K562 (cell line): ENCODE measurements at regions not wholly inside any gene's neighbourhood (a gene's known extent, or its start where the extent isn't known, plus 50 kb on each side); places are given as distances from the start of the nearest gene placed in this dataset.

Experiments used
- ATAC-seq: fragments of 200-7000 bp; cut with Tn5 transposase; 3 replicates; pipeline ENCODE4 v1.9.1; 2020; ENCODE audit warnings: moderate library complexity
- BruUV-seq: library from RNA; stranded (reverse); fragments of 400-500 nt; replicated peaks from 2 replicates; lab custom pipeline; 2021; lab: Mats Ljungman, UMichigan
- CTCF ChIA-PET: fragments of 300-600 bp; formaldehyde crosslinking; extraction: SDS; loops from one replicate; lab custom pipeline; 2021; ENCODE audit warnings: low intra/inter-chr PET ratio; lab: Yijun Ruan, JAX
- POLR2A ChIA-PET: fragments of 300-600, 350-650 bp; sonication (Branson Sonifier 250); formaldehyde crosslinking; extraction: SDS; loops from one replicate; lab custom pipeline; 2021; ENCODE audit warnings: antibody characterized with exemption, inconsistent platforms; lab: Yijun Ruan, JAX
- DNase-seq, 4 experiments: peaks; one replicate each; pipeline versions ENCODE4 v3.0.0 to v3.0.0-alpha.2; 2011 to 2018; ENCODE audit warnings: low spot score in 3 of 4, mixed read lengths in 3 of 4; ENCODE audit errors: extremely low read depth in 1 of 4
- FAIRE-seq: peaks from 2 replicates; lab custom pipeline; 2011; peaks lifted over from hg19 to GRCh38; lab: Jason Lieb, UNC
- H2AFZ ChIP-seq: 2 replicates; pipeline ENCODE4 v1.6.0; 2011; ENCODE audit warnings: low read depth, low read length, control low read depth, inconsistent platforms
- H3K27ac ChIP-seq: fragments of 200-600 bp; 3 replicates; pipeline ENCODE4 v1.8.0; 2011; ENCODE audit warnings: low read depth, mild to moderate bottlenecking, control low read depth, inconsistent platforms, low read length, moderate library complexity, mixed read lengths; ENCODE audit errors: extremely low read depth
- H3K27me3 ChIP-seq, 2 experiments: fragments of 300-600 bp in 1 of 2; 2 replicates in 1 of 2; 3 replicates in 1 of 2; pipeline versions ENCODE4 v1.6.0 to v1.8.0; 2011; ENCODE audit warnings: inconsistent platforms in 2 of 2, low read length in 2 of 2, mild to moderate bottlenecking in 1 of 2, mixed read lengths in 1 of 2, moderate library complexity in 1 of 2; ENCODE audit not compliant: control insufficient read depth in 2 of 2, insufficient read depth in 2 of 2
- H3K36me3 ChIP-seq: fragments of 300-600 bp; 3 replicates; pipeline ENCODE4 v1.8.0; 2011; ENCODE audit warnings: mild to moderate bottlenecking, low read length, inconsistent platforms; ENCODE audit not compliant: control insufficient read depth, insufficient read depth
- H3K4me1 ChIP-seq, 2 experiments: fragments of 200-600 bp in 1 of 2; replicated peaks in 1 of 2; 2 replicates in 1 of 2; 3 replicates in 1 of 2; pipeline versions ENCODE4 v1.5.1 to v1.8.0; 2011; ENCODE audit warnings: inconsistent platforms in 2 of 2, low read length in 2 of 2, mild to moderate bottlenecking in 1 of 2, mixed read lengths in 1 of 2, moderate library complexity in 1 of 2; ENCODE audit not compliant: control insufficient read depth in 2 of 2, insufficient read depth in 2 of 2
- H3K4me2 ChIP-seq: 2 replicates; pipeline ENCODE4 v1.6.1; 2011; ENCODE audit warnings: low read length, control low read depth, inconsistent platforms, mixed read lengths; ENCODE audit not compliant: insufficient read depth
- H3K4me3 ChIP-seq: fragments of 200-600 bp; sonication (generic), shearing (Covaris generic); 2 replicates; pipeline ENCODE4 v1.5.1; 2016; ENCODE audit warnings: control low read depth, inconsistent platforms
- H3K79me2 ChIP-seq: fragments of 200-600 bp; 3 replicates; pipeline ENCODE4 v1.8.0; 2011; ENCODE audit warnings: low read length, inconsistent platforms; ENCODE audit not compliant: control insufficient read depth, insufficient read depth
- H3K9ac ChIP-seq, 2 experiments: 2 replicates each; pipeline versions ENCODE4 v1.6.0 to v1.6.1; 2011; ENCODE audit warnings: low read depth in 2 of 2, low read length in 2 of 2, control low read depth in 1 of 2, inconsistent platforms in 1 of 2, mild to moderate bottlenecking in 1 of 2, mixed read lengths in 1 of 2; ENCODE audit not compliant: insufficient read depth in 1 of 2
- H3K9me1 ChIP-seq: one replicate; pipeline ENCODE4 v1.6.0; 2011; ENCODE audit warnings: inconsistent platforms, mild to moderate bottlenecking, low read length, moderate library complexity; ENCODE audit not compliant: control insufficient read depth, insufficient read depth
- H3K9me3 ChIP-seq: replicated peaks from 2 replicates; pipeline ENCODE4 v1.5.1; 2011; ENCODE audit warnings: low read depth, low read length, inconsistent platforms; ENCODE audit not compliant: control insufficient read depth, insufficient read depth
- H4K20me1 ChIP-seq: replicated peaks from 2 replicates; pipeline ENCODE4 v1.6.1; 2011; ENCODE audit warnings: low read length, inconsistent platforms, mixed read lengths; ENCODE audit not compliant: control insufficient read depth, insufficient read depth
- DDX20 ChIP-seq: fragments of 450-650 bp; IDR thresholded peaks from 2 replicates; pipeline ENCODE4 v1.6.1; 2016; ENCODE audit warnings: missing genetic modification characterization, low read depth, mild to moderate bottlenecking, missing compliant biosample characterization, moderate library complexity
- DLX4 ChIP-seq: fragments of 250-450 bp; sonication (Bioruptor Pico); IDR thresholded peaks from 2 replicates; pipeline ENCODE4 v1.6.1; 2021; ENCODE audit warnings: mild to moderate bottlenecking
- HMBOX1 ChIP-seq: sonication (generic); IDR thresholded peaks from 2 replicates; pipeline ENCODE4 v1.6.1; 2016
- L3MBTL2 ChIP-seq: fragments of 450-650 bp; IDR thresholded peaks from 2 replicates; pipeline ENCODE4 v1.6.1; 2016; ENCODE audit warnings: mild to moderate bottlenecking, moderate library complexity
- NELFE ChIP-seq: IDR thresholded peaks from 2 replicates; pipeline ENCODE4 v1.6.1; 2011; ENCODE audit warnings: mild to moderate bottlenecking; ENCODE audit not compliant: insufficient read depth, insufficient read length
- NFE2 ChIP-seq: IDR thresholded peaks from 2 replicates; pipeline ENCODE4 v1.6.1; 2014; ENCODE audit warnings: antibody characterized with exemption, low read depth
- POLR2A ChIP-seq: fragments of 450-650 bp; conservative IDR thresholded peaks from 2 replicates; pipeline ENCODE4 v1.6.1; 2016
- POU5F1 ChIP-seq: fragments of 150-350 bp; IDR thresholded peaks from 2 replicates; pipeline ENCODE4 v1.6.1; 2014; ENCODE audit warnings: borderline replicate concordance, low read length, low read depth, mild to moderate bottlenecking; ENCODE audit not compliant: partially characterized antibody
- RBM17 ChIP-seq: fragments of 200-400 bp; formaldehyde crosslinking; IDR thresholded peaks from 2 replicates; pipeline ENCODE4 v1.6.1; 2017; ENCODE audit warnings: low read depth, mild to moderate bottlenecking, low read length, borderline replicate concordance
- ZNF263 ChIP-seq: sonication (generic); formaldehyde crosslinking; IDR thresholded peaks from 2 replicates; pipeline ENCODE4 v1.8.0; 2022; ENCODE audit warnings: mild to moderate bottlenecking, missing genetic modification reagents, borderline replicate concordance
- ZNF551 ChIP-seq: fragments of 250-450 bp; sonication (Bioruptor Pico); IDR thresholded peaks from 2 replicates; pipeline ENCODE4 v1.5.0; 2021; ENCODE audit warnings: mild to moderate bottlenecking, moderate library complexity
- ZNF717 ChIP-seq: fragments of 250-450 bp; sonication (Bioruptor Pico); IDR thresholded peaks from 2 replicates; pipeline ENCODE4 v1.5.0; 2021
- WGBS: fragments of 100-300 bp; shearing (Covaris generic); methylation state at CpG from one replicate; pipeline ENCODE4 v1.1.6; 2016; ENCODE audit warnings: low coverage, mixed read lengths; ENCODE audit not compliant: insufficient coverage; ENCODE audit errors: missing lambda C conversion rate; 5-methylcytosine and 5-hydroxymethylcytosine counted together
- in situ Hi-C: fragments of 300-500 bp; cut with MboI; formaldehyde crosslinking; loops from 4 replicates; pipeline ENCODE4 v1.15.0; 2018; ENCODE audit warnings: inconsistent platforms, mixed read lengths
- intact Hi-C: fragments of 100-400 bp; cut with micrococcal nuclease; formaldehyde crosslinking; loops from 2 replicates; pipeline ENCODE4 v1.14.2; 2022

GRCh38 chr10:111455776-111456426 is 379.1 kb downstream of the ADRA2A start:
- CTCF ChIA-PET = no interaction called here
- WGBS = 0% methylated on average over 2 of the region's 2 CpGs

GRCh38 chr10:111458256-111458655 is 381.4 kb downstream of the ADRA2A start:
- H3K27me3 ChIP-seq = no peaks in the 10 kb centered on the region
- H3K4me2 ChIP-seq = no peak overlapping the region
- no peak for ATAC-seq
- H3K9me1 ChIP-seq = no peaks in the 10 kb centered on the region
- no peaks in the 10 kb centered on the region for H3K4me1 ChIP-seq
- TF ChIP-seq RBM17 (no peak), L3MBTL2 (no peak), HMBOX1 (no peak), NFE2 (no peak), POU5F1 (no peak), ZNF263 (CRISPR knock-in tag) (no peak), NELFE (no peak), POLR2A (no peak), DLX4 (no peak), ZNF717 (CRISPR knock-in tag) (no peak)
- TF ChIP-seq, all 486 proteins: peak for 0
- H3K9ac ChIP-seq = no peak overlapping the region
- H3K27ac ChIP-seq = no peak overlapping the region
- intact Hi-C loops (no loop called here), in situ Hi-C loops (no loop called here)
- H3K79me2 ChIP-seq = no peaks in the 10 kb centered on the region
- CTCF ChIA-PET = no interaction called here
- FAIRE-seq (no peak), DNase-seq (no peak)
- no peak overlapping the region for H2AFZ ChIP-seq
- no peaks in the 10 kb centered on the region for H3K36me3 ChIP-seq
- no peaks in the 10 kb centered on the region for H4K20me1 ChIP-seq
- POLR2A ChIA-PET = interaction anchor here (0.6 kb wide), 1 partner anchor 21 kb away, joined by 3 read pairs; no protein-coding TSS in a partner anchor
- BruUV-seq = no TSS peak
- H3K9me3 ChIP-seq = no peaks in the 10 kb centered on the region
- no peak overlapping the region for H3K4me3 ChIP-seq
- WGBS = 0% methylated on average over 1 of the region's 1 CpG

More at GRCh38 chr10:111455776-111456426, 379.1 kb downstream of the ADRA2A start:
- H2AFZ ChIP-seq = no peak overlapping the region
- BruUV-seq = no TSS peak
- TF ChIP-seq ZNF551 (CRISPR knock-in tag) (no peak), DDX20 (tag) (no peak)
- intact Hi-C loops = no loop called here
- DNase-seq (no peak), ATAC-seq (no peak), FAIRE-seq (no peak)
- no peaks in the 10 kb centered on the region for H3K9me3 ChIP-seq
- H3K36me3 ChIP-seq = no peaks in the 10 kb centered on the region
- H3K9me1 ChIP-seq = no peaks in the 10 kb centered on the region
- no peak overlapping the region for H3K4me2 ChIP-seq
- H3K4me1 ChIP-seq = no peaks in the 10 kb centered on the region
- POLR2A ChIA-PET = no interaction called here
- H4K20me1 ChIP-seq = no peaks in the 10 kb centered on the region
- in situ Hi-C loops = no loop called here
- no peak overlapping the region for H3K4me3 ChIP-seq
- H3K27ac ChIP-seq = no peak overlapping the region
- no peaks in the 10 kb centered on the region for H3K79me2 ChIP-seq
- H3K27me3 ChIP-seq = no peaks in the 10 kb centered on the region
- H3K9ac ChIP-seq = no peak overlapping the region
